WTC11 (cell line): ENCODE measurements at regions not wholly inside any gene's neighbourhood (a gene's known extent, or its start where the extent isn't known, plus 50 kb on each side); places are given as distances from the start of the nearest gene placed in this dataset.

ENCODE experiments used
- ATAC-seq: fragments of 200-7000 bp; cut with Tn5 transposase; 2 replicates; pipeline ENCODE4 v1.10.0; 2021; ENCODE audit warnings: mild to moderate bottlenecking, moderate library complexity
- CTCF ChIA-PET: fragments of 300-600 bp; sonication (Branson Sonifier 250); formaldehyde crosslinking; loops from one replicate; lab custom pipeline; 2021; ENCODE audit warnings: antibody characterized with exemption; lab: Charles Lee
- POLR2A ChIA-PET: fragments of 350-600 bp; sonication (Branson Sonifier 250); formaldehyde crosslinking; loops from one replicate; lab custom pipeline; 2021; ENCODE audit warnings: antibody characterized with exemption; lab: Charles Lee
- DNase-seq: peaks from one replicate; pipeline ENCODE4 v3.0.0; 2021; ENCODE audit warnings: low spot score
- H3K27ac Mint-ChIP-seq: 2 replicates; pipeline ENCODE4 v1.8.0; 2021; ENCODE audit warnings: mixed read lengths
- H3K27me3 Mint-ChIP-seq: 2 replicates; pipeline ENCODE4 v1.8.0; 2021; ENCODE audit warnings: low read depth, mild to moderate bottlenecking, moderate library complexity, mixed read lengths
- H3K36me3 Mint-ChIP-seq: 2 replicates; pipeline ENCODE4 v1.8.0; 2021; ENCODE audit warnings: mixed read lengths
- H3K4me1 Mint-ChIP-seq: 2 replicates; pipeline ENCODE4 v1.8.0; 2022; ENCODE audit warnings: mixed read lengths
- H3K4me3 Mint-ChIP-seq: 2 replicates; pipeline ENCODE4 v1.8.0; 2021; ENCODE audit warnings: mild to moderate bottlenecking, moderate library complexity, mixed read lengths
- H3K9me3 Mint-ChIP-seq: 2 replicates; pipeline ENCODE4 v1.8.0; 2021; ENCODE audit warnings: mixed read lengths
- AFF4 ChIP-seq: sonication (generic); formaldehyde crosslinking; IDR thresholded peaks from 2 replicates; pipeline ENCODE4 v1.8.1; 2023; ENCODE audit warnings: mild to moderate bottlenecking, missing genetic modification reagents, borderline replicate concordance
- ATF1 ChIP-seq: sonication (generic); formaldehyde crosslinking; IDR thresholded peaks from 2 replicates; pipeline ENCODE4 v1.8.1; 2023; ENCODE audit warnings: mild to moderate bottlenecking, moderate library complexity, missing genetic modification reagents
- ATF3 ChIP-seq: sonication (generic); formaldehyde crosslinking; conservative IDR thresholded peaks from 2 replicates; pipeline ENCODE4 v1.8.1; 2022; ENCODE audit warnings: mild to moderate bottlenecking, missing genetic modification reagents
- CBFB ChIP-seq: sonication (generic); formaldehyde crosslinking; IDR thresholded peaks from 2 replicates; pipeline ENCODE4 v1.8.1; 2022; ENCODE audit warnings: mild to moderate bottlenecking, low read depth, missing genetic modification reagents
- CDX4 ChIP-seq: fragments of 250-450 bp; sonication (Bioruptor Pico); IDR thresholded peaks from 2 replicates; pipeline ENCODE4 v1.9.0; 2021; ENCODE audit warnings: moderate library complexity, mild to moderate bottlenecking, inconsistent platforms, borderline replicate concordance
- E2F4 ChIP-seq: sonication (generic); formaldehyde crosslinking; IDR thresholded peaks from 2 replicates; pipeline ENCODE4 v1.8.1; 2022; ENCODE audit warnings: low read depth, mild to moderate bottlenecking, moderate library complexity, missing genetic modification reagents, borderline replicate concordance
- ERG ChIP-seq: fragments of 250-450 bp; sonication (Bioruptor Pico); IDR thresholded peaks from 2 replicates; pipeline ENCODE4 v1.8.0; 2021; ENCODE audit warnings: mild to moderate bottlenecking
- ESRRA ChIP-seq: sonication (generic); formaldehyde crosslinking; IDR thresholded peaks from 2 replicates; pipeline ENCODE4 v1.8.1; 2022; ENCODE audit warnings: mild to moderate bottlenecking, missing genetic modification reagents, borderline replicate concordance
- FOXJ3 ChIP-seq: sonication (generic); formaldehyde crosslinking; IDR thresholded peaks from 2 replicates; pipeline ENCODE4 v1.9.0; 2021; ENCODE audit warnings: missing genetic modification reagents, mild to moderate bottlenecking, borderline replicate concordance
- FOXP1 ChIP-seq: sonication (generic); formaldehyde crosslinking; IDR thresholded peaks from 2 replicates; pipeline ENCODE4 v1.8.0; 2022; ENCODE audit warnings: missing genetic modification reagents, mild to moderate bottlenecking, moderate library complexity, borderline replicate concordance
- HMGXB4 ChIP-seq: sonication (generic); formaldehyde crosslinking; IDR thresholded peaks from 2 replicates; pipeline ENCODE4 v1.8.1; 2023; ENCODE audit warnings: mild to moderate bottlenecking, moderate library complexity, missing genetic modification reagents
- NFATC4 ChIP-seq: fragments of 250-450 bp; sonication (Bioruptor Pico); IDR thresholded peaks from 2 replicates; pipeline ENCODE4 v1.9.0; 2021; ENCODE audit warnings: mild to moderate bottlenecking
- NR3C1 ChIP-seq: sonication (generic); formaldehyde crosslinking; conservative IDR thresholded peaks from 2 replicates; pipeline ENCODE4 v1.8.1; 2023; ENCODE audit warnings: low read depth, mild to moderate bottlenecking, missing genetic modification reagents
- SP1 ChIP-seq: sonication (generic); formaldehyde crosslinking; conservative IDR thresholded peaks from 2 replicates; pipeline ENCODE4 v1.8.1; 2022; ENCODE audit warnings: missing genetic modification reagents
- TEAD4 ChIP-seq: sonication (generic); formaldehyde crosslinking; IDR thresholded peaks from 2 replicates; pipeline ENCODE4 v1.8.0; 2022; ENCODE audit warnings: mild to moderate bottlenecking, missing genetic modification reagents
- ZMAT4 ChIP-seq: fragments of 250-450 bp; sonication (Bioruptor Pico); IDR thresholded peaks from 2 replicates; pipeline ENCODE4 v1.9.0; 2021; ENCODE audit warnings: mild to moderate bottlenecking
- ZNF232 ChIP-seq: sonication (generic); formaldehyde crosslinking; IDR thresholded peaks from 2 replicates; pipeline ENCODE4 v1.8.0; 2022; ENCODE audit warnings: mild to moderate bottlenecking, missing genetic modification reagents
- ZNF425 ChIP-seq: fragments of 250-450 bp; sonication (Bioruptor Pico); conservative IDR thresholded peaks from 2 replicates; pipeline ENCODE4 v1.9.0; 2021; ENCODE audit warnings: mild to moderate bottlenecking

GRCh38 chr3:83076041-83076440, 1314.6 kb upstream of the GBE1 start (continued):
- TF ChIP-seq HMGXB4 (CRISPR knock-in tag): no peak
- no peak for TF ChIP-seq ATF3 (CRISPR knock-in tag)
- TF ChIP-seq ZMAT4 (CRISPR knock-in tag): no peak
- TF ChIP-seq SP1 (CRISPR knock-in tag): no peak
- TF ChIP-seq E2F4 (CRISPR knock-in tag): no peak

GRCh38 chr3:83074485-83074884, 1313.0 kb upstream of the GBE1 start:
- no peaks in the 10 kb centered on the region for H3K9me3 Mint-ChIP-seq
- CTCF ChIA-PET: no interaction called here
- ATAC-seq: no peak
- no peaks in the 10 kb centered on the region for H3K4me1 Mint-ChIP-seq
- H3K4me3 Mint-ChIP-seq: no peak overlapping the region
- H3K36me3 Mint-ChIP-seq: no peaks in the 10 kb centered on the region
- POLR2A ChIA-PET: no interaction called here
- no peaks in the 10 kb centered on the region for H3K27me3 Mint-ChIP-seq
- no peak for DNase-seq
- H3K27ac Mint-ChIP-seq: no peak overlapping the region
- no peak for TF ChIP-seq FOXJ3
- no peak for TF ChIP-seq NFATC4 (CRISPR knock-in tag)
- TF ChIP-seq AFF4 (CRISPR knock-in tag): no peak
- TF ChIP-seq ATF1: no peak
- no peak for TF ChIP-seq CDX4 (CRISPR knock-in tag)
- TF ChIP-seq ZNF232 (CRISPR knock-in tag): no peak
- TF ChIP-seq ZNF425: no peak
- TF ChIP-seq CBFB (CRISPR knock-in tag): no peak
- no peak for TF ChIP-seq TEAD4 (CRISPR knock-in tag)
- TF ChIP-seq ESRRA (CRISPR knock-in tag): no peak
- no peak for TF ChIP-seq NR3C1
- TF ChIP-seq ERG (CRISPR knock-in tag): no peak
- no peak for TF ChIP-seq HMGXB4 (CRISPR knock-in tag)
- TF ChIP-seq FOXP1: no peak
